HG02973 (cell line): ENCODE measurements at regions not wholly inside any gene's neighbourhood (a gene's known extent, or its start where the extent isn't known, plus 50 kb on each side); places are given as distances from the start of the nearest gene placed in this dataset.
"Not testable (repeated sequence)": the region's sequence is repeated elsewhere in the genome, so short reads cannot be mapped to it uniquely, and the experiment has no call there.

Source experiments
- ATAC-seq: cut with Tn5 transposase; IDR thresholded peaks from one replicate; pipeline ENCODE4 v1.9.1; 2021; ENCODE audit warnings: moderate library complexity; ENCODE audit not compliant: unreplicated experiment

- ATAC-seq = not testable (repeated sequence)
Measured at GRCh38 chr6:103496588-103496987, 1363.1 kb downstream of the HACE1 start.

- ATAC-seq = no peak
Measured at GRCh38 chr6:103456652-103457051, 1403.1 kb downstream of the HACE1 start.

- no peak for ATAC-seq
Measured at GRCh38 chr6:103455275-103455674, 1404.4 kb downstream of the HACE1 start.

GRCh38 chr6:103409475-103409874 lies 1450.2 kb downstream of the HACE1 start:
- ATAC-seq = no peak

GRCh38 chr6:103405321-103405720 lies 1454.4 kb downstream of the HACE1 start:
- ATAC-seq = no peak

GRCh38 chr6:103404799-103405198 lies 1454.9 kb downstream of the HACE1 start:
- ATAC-seq = no peak

DNA sequence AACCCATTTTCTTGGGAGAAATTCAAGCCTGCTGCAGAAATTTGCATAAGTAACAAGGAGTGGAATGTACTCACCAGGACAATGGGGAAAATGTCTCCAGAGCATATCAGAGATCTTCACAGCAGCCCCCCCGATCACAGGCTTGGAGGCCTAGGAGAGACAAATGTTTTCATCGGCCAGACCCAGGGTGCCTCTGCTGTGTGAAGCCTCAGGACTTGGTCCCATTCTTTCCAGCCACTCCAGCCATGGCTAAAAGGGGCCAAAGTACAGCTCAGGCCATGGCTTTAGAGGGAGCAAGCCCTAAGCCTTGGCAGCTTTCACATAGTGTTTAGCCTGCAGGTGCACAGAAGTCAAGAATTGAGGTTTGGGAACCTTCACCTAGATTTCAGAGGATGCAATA lies 1463.0 kb downstream of the HACE1 start:
- ATAC-seq = no peak

GRCh38 chr6:103379272-103379671 lies 1480.4 kb downstream of the HACE1 start:
- ATAC-seq = no peak

DNA sequence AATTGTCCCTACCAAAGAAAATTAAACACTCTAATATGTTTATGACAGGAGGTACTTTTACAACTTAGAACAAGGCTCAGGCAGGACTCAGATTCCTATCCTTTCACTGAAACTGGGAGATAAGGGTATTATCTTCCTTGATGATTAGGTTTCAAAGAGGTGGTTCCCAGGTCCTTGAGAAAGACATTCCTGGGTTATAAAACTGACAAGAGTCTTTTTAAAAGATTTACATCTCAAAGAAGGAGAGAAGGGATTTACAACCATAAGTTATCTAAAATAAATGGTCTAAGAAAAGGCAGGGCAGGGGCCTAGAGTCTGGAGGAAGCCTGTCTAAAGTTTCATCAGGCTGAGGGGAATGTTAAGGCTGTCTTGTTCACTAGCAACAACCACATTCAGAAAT lies 1492.5 kb downstream of the HACE1 start:
- ATAC-seq = no peak

- no peak for ATAC-seq
Measured at GRCh38 chr6:103356531-103356930, 1503.2 kb downstream of the HACE1 start.

DNA sequence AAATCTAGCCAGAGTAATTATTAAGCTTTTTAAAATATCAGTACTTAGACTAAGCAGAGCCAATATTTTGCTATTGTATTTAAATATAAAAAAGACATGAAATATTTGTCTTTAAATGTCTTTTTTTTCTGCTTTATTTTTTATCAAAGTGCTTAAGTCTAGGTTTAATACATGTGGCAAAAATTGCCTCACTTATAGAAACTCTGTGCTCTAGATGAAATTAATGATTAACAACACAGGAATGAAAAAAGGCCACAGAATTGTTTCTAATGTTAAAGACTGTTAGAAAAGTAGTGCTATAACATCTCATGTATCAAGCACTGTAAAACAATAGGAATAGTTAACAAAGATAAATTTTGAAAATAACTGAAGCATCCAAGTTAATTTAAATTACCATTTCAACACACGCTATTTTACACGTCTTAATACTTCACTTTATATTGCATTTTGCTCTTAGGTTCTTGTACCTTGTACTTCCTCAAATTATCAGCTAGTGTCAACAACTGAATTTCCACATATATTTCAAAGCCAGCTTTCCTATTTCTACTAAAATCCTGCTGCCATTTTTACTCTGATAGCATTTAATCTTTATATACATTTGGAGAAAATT lies 1515.1 kb downstream of the HACE1 start:
- no peak for ATAC-seq

GRCh38 chr6:103335412-103335811 lies 1524.3 kb downstream of the HACE1 start:
- ATAC-seq = no peak

- no peak for ATAC-seq
Measured at GRCh38 chr6:103326760-103327757, 1532.7 kb downstream of the HACE1 start.

- ATAC-seq = no peak
Measured at GRCh38 chr6:103313432-103313831, 1546.3 kb downstream of the HACE1 start.

GRCh38 chr6:103294376-103294775 lies 1565.3 kb downstream of the HACE1 start:
- ATAC-seq = not testable (repeated sequence)

GRCh38 chr6:103284835-103285234 lies 1574.9 kb downstream of the HACE1 start:
- no peak for ATAC-seq

GRCh38 chr6:103280417-103280816 lies 1579.3 kb downstream of the HACE1 start:
- no peak for ATAC-seq

DNA sequence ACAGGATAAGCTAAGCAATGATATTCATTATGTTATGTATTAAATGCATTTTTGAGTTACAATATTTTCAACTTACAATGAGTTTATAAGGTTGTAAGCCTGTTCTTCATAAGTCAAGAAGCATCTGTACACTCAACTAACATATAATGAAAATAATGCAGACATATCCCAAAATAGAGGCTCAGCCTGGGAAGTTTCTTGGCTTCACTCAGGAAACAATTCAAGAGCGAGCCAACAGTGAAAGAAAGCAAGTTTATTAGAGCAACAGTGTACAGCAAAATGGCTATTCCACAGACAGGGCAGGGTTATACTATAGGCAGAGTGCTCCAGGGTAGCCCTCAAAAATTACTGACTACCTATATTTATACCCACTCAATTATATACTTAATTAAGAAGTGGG lies 1581.8 kb downstream of the HACE1 start:
- no peak for ATAC-seq

- ATAC-seq = no peak
Measured at GRCh38 chr6:103273048-103273447, 1586.7 kb downstream of the HACE1 start.

GRCh38 chr6:103269581-103269980 lies 1590.1 kb downstream of the HACE1 start:
- ATAC-seq = no peak

- ATAC-seq = no peak
Measured at GRCh38 chr6:103268335-103268734, 1591.4 kb downstream of the HACE1 start.

DNA sequence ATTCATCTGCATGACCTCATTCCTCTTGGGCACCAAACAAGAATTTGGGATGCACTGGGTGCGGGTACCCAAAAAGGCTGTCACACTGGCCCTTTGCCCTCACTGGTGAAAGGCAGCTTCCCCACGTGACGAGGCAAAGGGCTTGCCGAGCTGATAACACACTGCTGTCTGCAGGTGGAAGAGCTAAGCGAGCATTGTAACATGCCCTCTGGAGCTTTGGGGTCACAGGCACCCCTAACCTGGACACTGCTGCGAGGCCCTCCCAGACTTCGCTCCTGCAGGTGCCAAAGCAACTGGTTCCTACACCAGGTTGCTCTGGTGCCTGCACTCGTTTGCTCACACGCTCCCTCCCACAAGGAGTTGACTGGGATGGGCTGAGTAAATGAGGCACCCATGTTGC lies 1595.7 kb downstream of the HACE1 start:
- no peak for ATAC-seq
